ENCODE measurements at regions not wholly inside any gene's neighbourhood (a gene's known extent, or its start where the extent isn't known, plus 50 kb on each side); places are given as distances from the start of the nearest gene placed in this dataset.
A peak's percentile ranks its signal among the peaks of the same experiment; 100 is the strongest.

DNA sequence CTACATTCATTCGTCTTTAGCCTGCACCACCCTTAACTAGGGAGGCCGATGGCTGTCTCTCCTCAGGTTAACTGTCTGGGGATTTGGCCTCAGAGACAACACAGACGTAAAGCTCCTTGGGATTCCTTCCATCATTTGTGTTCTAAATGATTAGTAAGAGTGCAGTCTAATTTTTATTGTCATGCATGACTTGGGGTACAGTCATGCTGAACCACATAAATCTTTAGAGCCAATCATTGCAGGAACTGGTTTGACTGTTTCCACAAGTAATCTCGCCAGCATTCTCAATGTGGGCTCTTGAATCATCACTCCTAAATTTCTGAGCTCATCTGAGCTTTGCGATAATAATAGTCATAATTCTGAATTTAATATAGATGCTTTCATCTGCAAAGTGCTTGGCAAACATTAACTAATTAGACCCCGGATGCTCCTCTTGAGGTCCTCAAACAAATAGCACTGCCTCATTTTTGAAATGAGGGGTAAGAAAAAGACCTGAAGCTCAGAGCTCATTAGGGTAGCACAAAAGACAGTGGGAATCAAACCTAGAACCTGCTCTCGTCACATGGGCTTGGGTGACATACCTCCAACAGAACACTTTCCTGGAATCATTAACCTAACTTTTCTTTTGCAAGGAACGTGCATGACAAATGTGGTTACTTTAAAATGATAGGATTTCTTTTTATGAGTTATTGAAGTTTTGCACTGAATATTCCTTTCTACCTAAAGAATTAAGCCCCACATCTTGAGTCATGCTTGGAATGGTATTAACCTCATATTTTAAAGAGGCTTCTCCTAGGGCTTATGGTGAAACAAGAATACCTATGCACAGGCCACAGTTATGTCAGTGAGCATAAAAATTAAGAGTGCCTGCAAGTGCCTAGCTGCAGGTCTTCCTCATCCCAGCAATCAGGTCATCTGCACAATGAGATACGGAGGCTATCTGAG lies 118.9 kb upstream of the NRP1 start:
- DNase-seq, result no peak

GRCh38 chr10:33448421-33449140 lies 114.1 kb upstream of the NRP1 start:
- no peak for DNase-seq

DNA sequence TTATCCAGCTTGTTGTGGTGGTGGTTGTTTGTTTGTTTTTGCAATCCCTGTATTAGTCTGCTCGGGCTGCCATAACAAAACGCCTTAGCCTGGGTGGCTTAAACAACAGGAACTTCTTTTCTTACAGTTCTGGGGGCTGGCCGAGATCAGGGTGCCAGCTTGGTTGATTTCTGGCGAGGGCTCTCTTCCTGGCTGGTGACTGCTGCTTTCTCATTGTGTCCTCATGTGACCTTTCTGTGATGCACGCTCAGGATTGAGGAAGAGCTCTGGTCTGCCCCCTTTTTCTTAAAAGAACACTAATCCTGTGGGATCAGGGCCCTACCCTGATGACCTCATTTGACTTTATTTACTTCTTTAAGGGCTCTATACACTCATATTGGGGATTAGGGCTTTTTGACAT lies 107.1 kb upstream of the NRP1 start:
- DNase-seq, result no peak

GRCh38 chr10:33434933-33435332 lies 100.5 kb upstream of the NRP1 start:
- DNase-seq, result no peak

GRCh38 chr10:33428682-33429081 lies 94.2 kb upstream of the NRP1 start:
- no peak for DNase-seq

GRCh38 chr10:33423154-33423529 lies 88.7 kb upstream of the NRP1 start:
- no peak for DNase-seq

DNA sequence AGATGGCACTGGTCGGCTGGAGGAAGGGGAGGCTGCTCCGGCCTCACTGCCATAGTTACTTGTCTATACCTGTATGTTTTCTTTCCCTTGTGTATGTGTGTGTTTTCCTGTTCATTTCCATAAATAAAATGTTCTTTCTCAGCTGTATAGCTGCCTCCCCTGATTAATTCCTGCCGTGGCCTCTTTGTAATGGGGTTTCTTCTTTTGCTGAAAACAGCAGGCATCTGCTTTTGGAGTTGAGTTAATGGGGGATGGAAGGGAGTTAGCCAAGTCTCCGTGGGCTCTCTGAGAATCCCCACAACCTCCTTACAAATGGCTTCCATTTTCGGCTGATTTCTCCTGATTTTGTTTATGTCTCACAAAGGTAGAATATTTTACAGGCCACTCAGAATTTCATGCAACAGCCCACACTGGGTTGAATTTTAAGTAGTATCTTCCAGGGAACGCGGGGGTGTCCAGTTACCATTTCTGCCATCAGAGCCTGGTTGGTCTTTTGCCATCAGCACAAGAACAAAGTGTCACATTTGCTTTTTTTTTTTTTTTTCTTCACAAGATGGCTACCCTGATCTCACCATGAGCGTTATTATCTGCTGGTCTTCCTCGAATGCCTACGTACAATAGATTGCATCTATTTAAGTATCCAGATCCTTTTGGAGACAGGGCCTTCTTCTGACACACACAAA lies 88.1 kb upstream of the NRP1 start:
- no peak for DNase-seq

DNA sequence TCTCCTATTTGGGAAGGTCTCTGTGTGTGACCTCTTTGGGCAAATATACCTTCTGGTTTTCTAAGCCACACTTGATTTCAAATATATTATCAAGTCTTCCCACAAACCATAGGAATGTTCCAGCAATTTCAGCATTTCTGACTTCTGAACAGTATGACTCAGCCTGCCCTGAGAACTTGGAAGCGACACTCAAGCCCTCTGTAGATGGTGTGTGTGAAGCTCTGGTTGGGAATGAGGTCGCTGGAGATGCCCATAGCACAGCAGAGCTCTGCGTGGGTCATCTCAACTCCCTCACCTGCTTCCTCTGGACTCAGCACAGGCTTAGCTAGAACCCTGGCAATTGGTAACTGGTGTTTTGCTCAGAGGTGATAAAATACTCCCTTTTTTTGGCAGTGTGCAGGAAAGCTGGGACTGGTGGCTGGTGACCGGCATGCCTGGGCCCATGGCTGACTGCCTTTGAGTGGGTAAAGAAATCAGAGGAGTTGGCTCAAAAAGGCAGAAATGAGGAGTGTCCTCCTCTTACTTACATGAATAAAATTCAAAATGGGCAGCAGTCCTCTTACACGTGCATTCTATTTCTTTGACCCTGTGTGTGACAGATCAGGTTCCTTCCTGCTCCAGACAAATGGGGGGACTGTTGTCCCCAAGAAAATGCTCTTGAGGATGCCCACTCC lies 87.5 kb upstream of the NRP1 start:
- no peak for DNase-seq

DNA sequence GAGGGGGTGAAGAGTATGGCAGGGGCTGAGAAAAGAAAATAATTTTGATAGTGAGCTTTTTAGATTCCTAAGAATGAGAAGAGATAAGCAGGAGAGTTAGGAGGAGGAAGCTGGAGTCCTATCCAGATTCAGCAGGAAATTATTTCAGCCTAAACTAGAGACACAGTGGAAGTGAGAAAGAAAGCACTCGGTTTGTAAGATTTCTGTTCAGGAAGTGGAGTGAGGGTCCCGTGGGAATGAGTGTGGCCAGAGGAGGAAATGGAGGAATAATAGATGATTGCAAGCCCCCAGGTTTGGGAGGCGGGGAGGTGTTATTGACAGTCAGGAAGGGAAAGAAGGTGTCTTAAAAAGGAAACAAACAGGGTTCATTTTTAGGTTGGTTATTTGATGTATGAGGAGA lies 84.8 kb upstream of the NRP1 start:
- no peak for DNase-seq

DNA sequence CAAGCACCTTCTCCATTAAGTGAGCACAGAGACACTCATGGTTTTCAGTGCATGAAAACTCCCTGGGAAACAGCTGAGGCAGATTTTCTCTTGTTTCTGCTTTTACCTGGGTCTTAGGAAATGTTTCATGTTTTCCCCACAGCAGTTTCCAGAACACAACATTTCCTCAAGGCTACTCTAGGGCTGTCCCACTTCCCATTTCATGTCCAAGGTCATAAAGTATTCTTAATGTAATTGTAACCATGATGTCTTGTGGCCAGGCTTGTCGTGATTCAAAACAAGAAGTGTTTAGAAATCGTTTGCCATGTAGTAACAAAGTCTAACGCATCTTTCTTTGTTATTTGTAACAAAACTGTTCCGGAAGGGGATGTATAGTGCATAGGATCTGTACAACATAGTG lies 83.8 kb upstream of the NRP1 start:
- no peak for DNase-seq

- no peak for DNase-seq
Measured at GRCh38 chr10:33416691-33417090, 82.2 kb upstream of the NRP1 start.

GRCh38 chr10:33416209-33416608 lies 81.7 kb upstream of the NRP1 start:
- no peak for DNase-seq

DNA sequence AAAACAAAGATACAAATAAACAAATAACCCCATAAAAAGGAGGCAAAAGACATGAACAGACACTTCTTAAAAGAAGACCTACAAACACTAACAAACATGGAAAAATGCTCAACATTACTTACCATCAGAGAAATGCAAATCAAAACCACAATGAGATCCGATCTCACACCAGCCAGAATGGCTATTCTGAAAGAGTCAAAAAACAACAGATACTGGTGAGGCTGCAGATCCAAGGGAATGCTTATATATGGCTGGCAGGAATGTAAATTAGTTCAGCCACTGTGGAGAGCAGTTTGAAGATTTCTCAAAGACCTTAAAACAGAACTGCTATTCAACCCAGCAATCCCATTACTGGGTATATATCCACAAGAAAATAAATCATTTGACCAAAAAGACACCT lies 80.4 kb upstream of the NRP1 start:
- DNase-seq, result no peak

GRCh38 chr10:33412653-33413361 lies 78.3 kb upstream of the NRP1 start:
- DNase-seq, result peak; percentile 26

DNA sequence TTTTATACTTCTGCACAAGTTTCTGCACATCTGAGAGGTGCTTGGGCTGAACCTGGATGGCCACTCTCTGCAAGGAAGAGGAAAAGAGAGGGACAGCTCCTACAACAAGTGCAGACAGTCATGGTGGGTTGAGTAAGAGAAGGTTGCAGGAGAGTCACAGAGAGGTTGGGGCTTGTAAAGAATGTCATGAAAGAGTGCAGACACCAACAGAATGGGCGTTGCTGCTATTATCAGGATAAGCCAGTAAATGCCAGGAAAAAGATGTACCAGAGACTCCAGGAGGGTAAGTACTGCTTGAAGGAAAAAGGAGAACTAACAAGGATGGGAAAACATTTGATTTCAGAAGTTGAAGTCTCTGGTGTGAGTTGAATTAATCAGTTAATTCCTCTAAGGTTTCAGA lies 77.8 kb upstream of the NRP1 start:
- DNase-seq, result no peak

DNA sequence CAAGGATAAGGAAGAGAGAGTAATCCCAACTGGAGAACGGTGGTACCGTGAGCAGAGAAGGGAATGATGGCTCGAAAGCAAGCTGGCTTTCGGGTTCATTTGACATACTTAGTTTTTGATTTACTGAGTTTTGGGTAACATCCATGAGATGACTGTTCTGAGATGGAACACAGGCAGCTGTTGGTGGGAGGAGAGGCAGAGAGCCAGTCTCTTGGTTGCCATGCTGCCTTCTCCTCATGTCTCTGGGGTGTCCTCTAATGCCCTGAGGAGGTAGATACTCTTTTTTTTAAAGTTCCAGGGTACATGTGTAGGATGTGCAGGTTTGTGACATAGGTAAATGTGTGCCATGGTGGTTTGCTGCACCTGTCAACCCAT lies 76.4 kb upstream of the NRP1 start:
- no peak for DNase-seq

DNA sequence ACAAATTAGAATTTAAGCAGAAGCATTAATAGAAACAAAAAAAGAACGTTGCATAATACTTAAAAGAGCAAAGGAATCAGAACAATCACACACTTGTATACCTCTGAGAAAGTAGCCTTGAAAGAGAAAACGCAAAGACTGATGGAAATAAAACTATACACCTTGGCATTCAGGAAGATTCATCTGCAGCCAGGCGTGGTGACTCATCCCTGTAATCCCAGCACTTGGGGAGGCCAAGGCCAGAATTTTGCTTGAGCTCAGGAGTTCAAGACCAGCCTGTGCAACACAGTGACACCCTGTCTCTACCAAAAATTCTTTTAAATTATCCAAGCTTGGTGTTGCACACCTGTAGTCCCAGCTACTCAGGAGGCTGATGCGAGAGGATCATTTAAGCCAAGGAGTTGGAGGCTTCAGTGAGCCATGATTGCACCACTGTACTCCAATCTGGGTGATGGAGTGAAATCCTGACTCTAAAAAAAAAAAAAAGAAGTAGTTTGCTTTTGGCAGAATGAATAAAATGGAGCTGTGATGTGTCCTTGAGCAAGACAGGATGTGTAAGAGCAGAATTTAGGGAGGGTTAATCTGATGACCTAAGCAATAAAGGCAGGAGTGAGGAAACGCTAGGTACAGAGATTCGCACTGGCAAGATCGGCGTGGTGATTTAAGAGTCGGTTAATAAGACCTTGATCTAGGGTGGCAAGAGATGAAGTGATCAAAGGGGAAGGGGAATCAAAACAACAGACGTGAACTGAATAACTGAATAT lies 75.8 kb upstream of the NRP1 start:
- DNase-seq, result no peak

- DNase-seq, result no peak
Measured at GRCh38 chr10:33406596-33406995, 72.1 kb upstream of the NRP1 start.

GRCh38 chr10:33402220-33403073 lies 68.0 kb upstream of the NRP1 start:
- DNase-seq, result no peak

DNA sequence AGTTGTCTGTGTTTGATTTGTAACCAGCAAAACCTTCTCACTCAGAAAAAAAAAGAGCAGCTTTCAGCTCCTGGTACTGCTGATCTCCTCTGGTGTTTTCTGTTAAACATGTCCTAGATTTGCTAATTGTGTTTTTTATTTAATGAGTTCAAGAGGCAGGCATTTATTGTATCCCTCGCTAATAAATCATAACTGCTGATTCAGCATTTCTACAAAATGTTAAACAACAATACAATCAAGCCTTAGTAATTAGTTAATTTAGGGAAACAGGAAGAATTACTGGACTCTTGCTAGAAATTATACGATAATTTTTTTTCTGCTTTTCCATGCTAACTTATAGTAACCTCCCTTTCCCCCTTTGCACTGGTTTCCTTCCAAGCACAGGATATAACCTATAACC lies 66.8 kb upstream of the NRP1 start:
- DNase-seq, result no peak

GRCh38 chr10:33398796-33399195 lies 64.3 kb upstream of the NRP1 start:
- DNase-seq, result no peak
